Endothelial cell of umbilical vein (primary cell): ENCODE measurements at regions not wholly inside any gene's neighbourhood (a gene's known extent, or its start where the extent isn't known, plus 50 kb on each side); places are given as distances from the start of the nearest gene placed in this dataset.
"Not testable (repeated sequence)": the region's sequence is repeated elsewhere in the genome, so short reads cannot be mapped to it uniquely, and the experiment has no call there.

Experiments used
- BruUV-seq: library from RNA; stranded (reverse); fragments of 400-500 nt; replicated peaks from 2 replicates; lab custom pipeline; 2021; lab: Mats Ljungman, UMichigan
- CTCF ChIA-PET: fragments of 300-600, 350-600 bp; sonication (Branson Sonifier 250); formaldehyde crosslinking; loops from one replicate; lab custom pipeline; 2021; ENCODE audit warnings: antibody characterized with exemption, inconsistent platforms; lab: Charles Lee
- POLR2A ChIA-PET: fragments of 300-600, 350-600 bp; sonication (Branson Sonifier 250); formaldehyde crosslinking; loops from one replicate; lab custom pipeline; 2021; ENCODE audit warnings: antibody characterized with exemption, inconsistent platforms; lab: Charles Lee
- DNase-seq: peaks from one replicate; pipeline ENCODE4 v3.0.0-alpha.2; 2011; ENCODE audit warnings: low read depth, low spot score
- FAIRE-seq: peaks from 2 replicates; lab custom pipeline; 2011; peaks lifted over from hg19 to GRCh38; lab: Jason Lieb, UNC
- H2AFZ ChIP-seq: 2 replicates; pipeline ENCODE4 v1.6.0; 2012; ENCODE audit warnings: low read depth, low read length, control low read depth, inconsistent platforms
- H3K27ac ChIP-seq: 2 replicates; pipeline ENCODE4 v1.5.1; 2011; ENCODE audit warnings: low read depth, mild to moderate bottlenecking, control low read depth, low read length, moderate library complexity; ENCODE audit not compliant: insufficient read depth
- H3K27me3 ChIP-seq, 2 experiments: 2 replicates each; pipeline versions ENCODE4 v1.6.0 to v1.6.1; 2011; ENCODE audit warnings: low read length in 2 of 2, mixed read lengths in 1 of 2; ENCODE audit not compliant: control insufficient read depth in 2 of 2, insufficient read depth in 2 of 2
- H3K36me3 ChIP-seq, 2 experiments: 2 replicates in 1 of 2; 3 replicates in 1 of 2; pipeline ENCODE4 v1.5.1; 2011; ENCODE audit warnings: low read length in 2 of 2, mild to moderate bottlenecking in 1 of 2, moderate library complexity in 1 of 2; ENCODE audit not compliant: control insufficient read depth in 2 of 2, insufficient read depth in 2 of 2; ENCODE audit errors: extremely low read depth in 1 of 2
- H3K4me1 ChIP-seq: 3 replicates; pipeline ENCODE4 v1.5.1; 2011; ENCODE audit warnings: mild to moderate bottlenecking, low read length; ENCODE audit not compliant: control insufficient read depth, insufficient read depth; ENCODE audit errors: extremely low read depth
- H3K4me2 ChIP-seq: 2 replicates; pipeline ENCODE4 v1.6.1; 2011; ENCODE audit warnings: low read length, control low read depth, mixed read lengths; ENCODE audit not compliant: insufficient read depth
- H3K4me3 ChIP-seq, 3 experiments: fragments of 200-600 bp in 1 of 3; sonication (generic), shearing (Covaris generic) in 1 of 3; replicated peaks in 1 of 3; 2 replicates each; pipeline ENCODE4 v1.5.1; 2011 to 2016; ENCODE audit warnings: control low read depth in 3 of 3, low read length in 3 of 3, mild to moderate bottlenecking in 2 of 3, inconsistent platforms in 1 of 3, low read depth in 1 of 3, moderate library complexity in 1 of 3; ENCODE audit not compliant: insufficient read depth in 1 of 3
- H3K79me2 ChIP-seq: 2 replicates; pipeline ENCODE4 v1.6.0; 2012; ENCODE audit warnings: low read length, inconsistent platforms; ENCODE audit not compliant: control insufficient read depth, insufficient read depth
- H3K9ac ChIP-seq: replicated peaks from 2 replicates; pipeline ENCODE3; 2011; ENCODE audit warnings: low read length, control low read depth; ENCODE audit not compliant: insufficient read depth; ENCODE audit errors: extremely low read depth
- H3K9me1 ChIP-seq: replicated peaks from 3 replicates; pipeline ENCODE4 v1.6.0; 2011; ENCODE audit warnings: mild to moderate bottlenecking, low read length; ENCODE audit not compliant: control insufficient read depth, insufficient read depth; ENCODE audit errors: extremely low read depth
- H3K9me3 ChIP-seq: replicated peaks from 2 replicates; pipeline ENCODE4 v1.5.1; 2012; ENCODE audit warnings: low read length, inconsistent platforms; ENCODE audit not compliant: control insufficient read depth, insufficient read depth
- H4K20me1 ChIP-seq: replicated peaks from 2 replicates; pipeline ENCODE3; 2011; ENCODE audit warnings: mild to moderate bottlenecking, low read length; ENCODE audit not compliant: control insufficient read depth, insufficient read depth; ENCODE audit errors: extremely low read depth
- FOS ChIP-seq: IDR thresholded peaks from 2 replicates; pipeline ENCODE4 v1.6.1; 2011; ENCODE audit warnings: mild to moderate bottlenecking, low read length, moderate library complexity, borderline replicate concordance; ENCODE audit not compliant: insufficient read depth
- JUN ChIP-seq: IDR thresholded peaks from 2 replicates; pipeline ENCODE4 v1.6.1; 2011; ENCODE audit warnings: borderline replicate concordance, low read depth; ENCODE audit not compliant: insufficient read length, insufficient read depth
- dilution Hi-C: fragments of 300-500 bp; cut with MboI; formaldehyde crosslinking; loops from one replicate; pipeline ENCODE4 v1.15.0; 2019; ENCODE audit warnings: low sequenced_read_pairs; ENCODE audit not compliant: extremely low pct_ligation_motif_present
- intact Hi-C: fragments of 100-400 bp; cut with micrococcal nuclease; formaldehyde crosslinking; loops from one replicate; pipeline ENCODE4 v1.10.0; 2022

DNA sequence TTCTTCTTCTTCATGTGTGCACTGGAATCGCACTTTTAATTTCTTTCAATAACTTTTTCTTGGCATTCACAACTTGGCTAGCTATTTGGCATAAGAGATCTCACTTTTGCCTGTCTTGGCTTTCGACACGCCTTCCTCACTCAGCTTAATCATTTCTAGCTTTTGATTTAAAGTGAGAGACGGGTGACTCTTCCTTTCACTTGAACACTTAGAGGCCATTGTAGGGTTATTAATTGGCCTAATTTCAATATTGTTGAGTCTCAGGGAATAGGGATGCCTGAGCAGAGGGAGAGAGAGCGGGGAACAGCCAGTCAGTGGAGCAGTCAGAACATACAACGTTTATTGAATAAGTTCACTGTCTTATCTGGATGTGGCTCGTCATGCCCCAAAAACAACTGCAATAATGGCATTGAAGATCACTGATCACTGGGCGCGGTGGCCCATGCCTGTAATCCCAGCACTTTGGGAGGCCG lies 200.3 kb downstream of the SEC14L1 start:
- FAIRE-seq (no peak), DNase-seq (no peak)
- TF ChIP-seq FOS (no peak), JUN (no peak)
- peaks cover 0 to 4% of the 10 kb centered on the region in 2 experiments for H3K27me3 ChIP-seq
- H3K9ac ChIP-seq, result no peak overlapping the region
- BruUV-seq, result no TSS peak
- intact Hi-C loops, result no loop called here
- H3K27ac ChIP-seq, result no peak overlapping the region
- H3K4me2 ChIP-seq, result no peak overlapping the region
- no peaks in the 10 kb centered on the region for H3K79me2 ChIP-seq
- H3K4me1 ChIP-seq, result peaks cover 15% of the 10 kb centered on the region
- H3K4me3 ChIP-seq, result no peak overlapping the region
- CTCF ChIA-PET, result interaction anchor here (1.0 to 1.9 kb wide), 3 partner anchors 9 to 33 kb away, joined by 3 to 8 read pairs (median 3); no protein-coding TSS in a partner anchor
- H4K20me1 ChIP-seq, result peaks cover 2% of the 10 kb centered on the region
- no peak overlapping the region for H2AFZ ChIP-seq
- dilution Hi-C loops, result no loop called here
- H3K9me3 ChIP-seq, result no peaks in the 10 kb centered on the region
- H3K9me1 ChIP-seq, result no peaks in the 10 kb centered on the region
- POLR2A ChIA-PET, result no interaction called here
- no peaks in the 10 kb centered on the region for H3K36me3 ChIP-seq

DNA sequence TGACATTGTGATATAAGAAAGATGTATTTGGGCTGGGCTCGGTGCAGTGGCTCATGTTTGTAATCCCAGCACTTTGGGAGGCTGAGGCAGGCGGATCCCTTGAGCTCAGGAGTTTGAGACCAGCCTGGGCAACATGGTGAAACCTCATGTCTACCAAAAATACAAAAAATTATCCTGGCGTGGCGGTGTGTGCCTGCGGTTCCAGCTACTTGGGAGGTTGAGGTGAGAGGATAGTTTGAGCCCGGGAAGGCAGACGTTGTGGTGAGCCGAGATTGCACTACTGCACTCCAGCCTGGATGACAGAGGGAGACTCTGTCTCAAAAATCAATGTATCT lies 201.9 kb downstream of the SEC14L1 start:
- CTCF ChIA-PET, result interaction anchor here (1.3 to 1.4 kb wide), 2 partner anchors 11 to 87 kb away, joined by 4 to 6 read pairs; no protein-coding TSS in a partner anchor
- peak; percentile 4 for FAIRE-seq
- DNase-seq, H3K36me3 ChIP-seq, H3K27me3 ChIP-seq, H3K9me1 ChIP-seq, BruUV-seq, H3K27ac ChIP-seq, H3K4me3 ChIP-seq, H3K9ac ChIP-seq, POLR2A ChIA-PET, H3K79me2 ChIP-seq, H4K20me1 ChIP-seq, H2AFZ ChIP-seq, H3K9me3 ChIP-seq, dilution Hi-C loops: not testable (repeated sequence)
- intact Hi-C loops, result loop anchor here (1.0 to 2.0 kb wide), 2 partner anchors 32 to 46 kb away; no protein-coding TSS in a partner anchor
- H3K4me2 ChIP-seq, result peak overlapping the region; percentile 94
- H3K4me1 ChIP-seq, result peaks cover 15% of the 10 kb centered on the region
